ENCODE measurements at regions not wholly inside any gene's neighbourhood (a gene's known extent, or its start where the extent isn't known, plus 50 kb on each side); places are given as distances from the start of the nearest gene placed in this dataset.
"Not testable (repeated sequence)": the region's sequence is repeated elsewhere in the genome, so short reads cannot be mapped to it uniquely, and the experiment has no call there.

DNA sequence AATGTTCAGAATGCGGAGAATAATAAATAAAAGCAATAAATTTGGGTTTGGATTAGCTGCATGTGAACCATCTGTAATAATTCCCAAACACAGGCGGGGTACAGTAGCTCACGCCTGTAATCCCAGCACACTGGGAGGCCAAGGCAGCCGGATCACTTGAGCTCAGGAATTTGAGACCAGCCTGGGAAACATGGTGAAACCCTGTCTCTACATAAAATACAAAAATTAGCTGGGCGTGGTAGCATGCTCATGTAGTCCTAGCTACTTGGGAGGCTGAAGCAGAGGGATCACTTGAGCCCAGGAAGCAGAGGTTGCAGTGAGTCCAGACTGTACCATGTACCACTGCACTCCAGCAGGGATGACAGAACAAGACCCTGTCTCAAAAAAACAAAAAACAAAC lies 53.9 kb upstream of the KCTD7 start:
- not testable (repeated sequence) for DNase-seq

GRCh38 chr7:66575398-66575797 lies 53.3 kb upstream of the KCTD7 start:
- no peak for DNase-seq

- no peak for DNase-seq
Measured at GRCh38 chr7:66576646-66577045, 52.0 kb upstream of the KCTD7 start.

Measured in muscle of arm (tissue), 1 donor.